Activated T-cell treated with anti-CD3 and anti-CD28 coated beads, Interleukin-2, amount 50 U/mL, for 4 hours (primary cell): ENCODE measurements at regions not wholly inside any gene's neighbourhood (a gene's known extent, or its start where the extent isn't known, plus 50 kb on each side); places are given as distances from the start of the nearest gene placed in this dataset.

Experiments
- ATAC-seq, 2 donors: fragments of 200-7000 bp; cut with Tn5 transposase; one replicate each; pipeline ENCODE4 v1.10.0; 2021
- DNase-seq: peaks from one replicate; pipeline ENCODE4 v3.0.0-alpha.2; 2020
- H3K27me3 Mint-ChIP-seq: one replicate; pipeline ENCODE4 v1.8.0; 2021; ENCODE audit warnings: low read depth, mixed read lengths
- H3K36me3 Mint-ChIP-seq: one replicate; pipeline ENCODE4 v1.8.0; 2022; ENCODE audit warnings: mixed read lengths; ENCODE audit not compliant: insufficient read depth
- H3K4me1 Mint-ChIP-seq: one replicate; pipeline ENCODE4 v1.8.0; 2021; ENCODE audit warnings: low read depth, mixed read lengths
- H3K4me3 Mint-ChIP-seq: one replicate; pipeline ENCODE4 v1.8.0; 2021; ENCODE audit warnings: mild to moderate bottlenecking, moderate library complexity, mixed read lengths
- H3K9me3 Mint-ChIP-seq: one replicate; pipeline ENCODE4 v1.8.0; 2021; ENCODE audit warnings: mixed read lengths

DNA sequence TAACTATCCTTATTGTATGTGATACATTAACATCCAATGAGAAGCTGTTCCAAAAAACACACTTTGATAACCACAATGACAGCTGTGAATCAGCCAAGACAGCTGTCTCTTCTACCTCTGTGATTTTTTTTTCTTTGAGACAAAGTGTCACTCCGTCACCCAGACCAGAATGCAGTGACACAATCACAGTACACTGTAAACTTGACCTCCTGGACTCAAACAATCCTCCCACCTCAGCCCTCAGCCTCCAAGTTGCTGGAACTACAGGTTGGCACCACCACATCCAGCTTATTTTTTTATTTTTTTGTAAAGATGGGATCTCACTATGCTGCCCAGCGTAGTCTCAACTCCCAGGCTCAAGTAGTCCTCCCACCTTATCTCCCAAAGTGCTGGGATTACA is 73.5 kb upstream of the TMCO5A start:
- no peak for DNase-seq
- Mint-ChIP-seq H3K27me3 (no peaks in the 10 kb centered on the region), H3K4me1 (no peaks in the 10 kb centered on the region), H3K9me3 (peaks cover 12% of the 10 kb centered on the region), H3K4me3 (no peak overlapping the region), H3K36me3 (no peaks in the 10 kb centered on the region)
- no peak for ATAC-seq

DNA sequence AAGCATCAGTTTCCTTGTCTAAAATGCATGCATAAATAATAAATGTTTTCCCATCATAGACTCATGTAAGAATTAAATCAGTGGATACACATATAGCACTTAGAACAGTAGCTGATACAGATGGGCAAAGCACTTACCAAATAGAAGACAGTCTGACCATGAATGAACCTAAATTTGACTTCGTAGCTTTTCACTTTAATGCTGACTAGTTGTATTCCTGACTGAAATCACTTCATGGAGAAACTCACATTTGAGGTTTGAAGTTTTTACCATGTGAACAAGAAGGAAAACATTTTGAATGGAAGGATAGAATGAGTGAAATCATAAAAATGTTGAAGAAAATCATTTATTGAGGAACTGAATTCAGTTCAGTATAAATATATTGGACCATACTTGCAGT is 68.8 kb upstream of the TMCO5A start:
- no peak for ATAC-seq
- DNase-seq = no peak
- H3K9me3 Mint-ChIP-seq = peaks cover 12% of the 10 kb centered on the region
- no peaks in the 10 kb centered on the region for H3K4me1 Mint-ChIP-seq
- no peak overlapping the region for H3K4me3 Mint-ChIP-seq
- no peaks in the 10 kb centered on the region for H3K27me3 Mint-ChIP-seq
- H3K36me3 Mint-ChIP-seq = no peaks in the 10 kb centered on the region

- no peak for DNase-seq
- Mint-ChIP-seq H3K9me3 (no peaks in the 10 kb centered on the region), H3K27me3 (peaks cover 1% of the 10 kb centered on the region), H3K4me1 (no peaks in the 10 kb centered on the region), H3K4me3 (no peak overlapping the region), H3K36me3 (no peaks in the 10 kb centered on the region)
- no peak for ATAC-seq
Measured at GRCh38 chr15:37870711-37871110, 63.7 kb upstream of the TMCO5A start.

GRCh38 chr15:37872661-37873060 is 61.8 kb upstream of the TMCO5A start:
- Mint-ChIP-seq H3K4me3 (no peak overlapping the region), H3K4me1 (no peaks in the 10 kb centered on the region)

DNA sequence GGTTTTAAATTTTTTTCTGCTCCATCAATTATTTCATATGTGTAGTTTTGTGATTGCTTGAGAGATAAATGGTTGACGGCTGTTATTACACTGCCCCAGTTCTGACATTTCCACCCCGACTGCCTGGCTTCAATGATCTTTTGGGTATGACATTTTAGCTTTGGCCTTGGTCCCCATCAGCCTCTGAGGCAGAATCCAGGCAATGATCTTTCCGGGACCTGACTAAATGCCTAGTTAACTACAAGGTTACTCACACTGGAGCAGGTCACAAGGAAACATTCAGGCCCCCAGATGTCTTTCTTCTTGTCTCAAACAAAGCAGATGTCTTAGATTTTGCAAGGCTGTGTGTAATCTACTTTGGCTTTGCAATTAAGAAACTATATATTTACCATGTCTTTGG is 61.1 kb upstream of the TMCO5A start:
- Mint-ChIP-seq H3K4me1 (no peaks in the 10 kb centered on the region), H3K27me3 (peaks cover 1% of the 10 kb centered on the region), H3K4me3 (no peak overlapping the region), H3K36me3 (no peaks in the 10 kb centered on the region), H3K9me3 (no peaks in the 10 kb centered on the region)
- DNase-seq (no peak), ATAC-seq (no peak)

More at GRCh38 chr15:37872661-37873060, 61.8 kb upstream of the TMCO5A start:
- ATAC-seq (no peak), DNase-seq (no peak)
- Mint-ChIP-seq H3K36me3 (no peaks in the 10 kb centered on the region), H3K27me3 (peaks cover 1% of the 10 kb centered on the region), H3K9me3 (no peaks in the 10 kb centered on the region)

DNA sequence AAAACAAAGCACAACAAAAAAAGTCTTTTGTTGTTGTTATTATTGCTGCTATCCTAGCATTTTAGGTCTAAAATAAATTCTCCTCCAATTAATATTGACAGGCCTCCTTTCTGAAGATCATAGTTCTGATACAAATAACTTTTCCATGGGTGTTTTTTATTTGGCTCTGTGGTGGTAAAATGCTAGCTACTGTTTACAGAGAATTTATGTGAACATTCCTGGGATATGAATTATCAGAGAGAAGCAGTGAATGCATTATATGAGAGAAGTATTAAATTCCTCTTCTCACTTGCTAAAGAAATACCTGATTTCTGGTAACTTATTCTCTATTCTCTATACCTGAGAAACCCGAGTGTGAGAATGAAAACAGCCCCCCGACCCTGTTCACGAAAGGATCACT is 57.5 kb upstream of the TMCO5A start:
- no peak for DNase-seq
- H3K9me3 Mint-ChIP-seq = no peaks in the 10 kb centered on the region
- ATAC-seq = no peak
- no peaks in the 10 kb centered on the region for H3K36me3 Mint-ChIP-seq
- no peaks in the 10 kb centered on the region for H3K27me3 Mint-ChIP-seq
- H3K4me1 Mint-ChIP-seq = no peaks in the 10 kb centered on the region
- no peak overlapping the region for H3K4me3 Mint-ChIP-seq

GRCh38 chr15:37877851-37878741 is 56.3 kb upstream of the TMCO5A start:
- Mint-ChIP-seq H3K36me3 (no peaks in the 10 kb centered on the region), H3K9me3 (no peaks in the 10 kb centered on the region), H3K4me1 (no peaks in the 10 kb centered on the region), H3K4me3 (no peak overlapping the region), H3K27me3 (no peaks in the 10 kb centered on the region)
- ATAC-seq (no peak), DNase-seq (no peak)

- ATAC-seq (no peak), DNase-seq (no peak)
Measured at GRCh38 chr15:37880009-37880834, 54.2 kb upstream of the TMCO5A start.

GRCh38 chr15:37880835-37881153 is 53.6 kb upstream of the TMCO5A start:
- H3K27me3 Mint-ChIP-seq = peaks cover 3% of the 10 kb centered on the region
- H3K36me3 Mint-ChIP-seq = no peaks in the 10 kb centered on the region
- H3K9me3 Mint-ChIP-seq = no peaks in the 10 kb centered on the region

More at GRCh38 chr15:37880009-37880834, 54.2 kb upstream of the TMCO5A start:
- H3K4me1 Mint-ChIP-seq = no peaks in the 10 kb centered on the region
- no peaks in the 10 kb centered on the region for H3K9me3 Mint-ChIP-seq
- no peak overlapping the region for H3K4me3 Mint-ChIP-seq
- H3K27me3 Mint-ChIP-seq = peaks cover 3% of the 10 kb centered on the region
- no peaks in the 10 kb centered on the region for H3K36me3 Mint-ChIP-seq

DNA sequence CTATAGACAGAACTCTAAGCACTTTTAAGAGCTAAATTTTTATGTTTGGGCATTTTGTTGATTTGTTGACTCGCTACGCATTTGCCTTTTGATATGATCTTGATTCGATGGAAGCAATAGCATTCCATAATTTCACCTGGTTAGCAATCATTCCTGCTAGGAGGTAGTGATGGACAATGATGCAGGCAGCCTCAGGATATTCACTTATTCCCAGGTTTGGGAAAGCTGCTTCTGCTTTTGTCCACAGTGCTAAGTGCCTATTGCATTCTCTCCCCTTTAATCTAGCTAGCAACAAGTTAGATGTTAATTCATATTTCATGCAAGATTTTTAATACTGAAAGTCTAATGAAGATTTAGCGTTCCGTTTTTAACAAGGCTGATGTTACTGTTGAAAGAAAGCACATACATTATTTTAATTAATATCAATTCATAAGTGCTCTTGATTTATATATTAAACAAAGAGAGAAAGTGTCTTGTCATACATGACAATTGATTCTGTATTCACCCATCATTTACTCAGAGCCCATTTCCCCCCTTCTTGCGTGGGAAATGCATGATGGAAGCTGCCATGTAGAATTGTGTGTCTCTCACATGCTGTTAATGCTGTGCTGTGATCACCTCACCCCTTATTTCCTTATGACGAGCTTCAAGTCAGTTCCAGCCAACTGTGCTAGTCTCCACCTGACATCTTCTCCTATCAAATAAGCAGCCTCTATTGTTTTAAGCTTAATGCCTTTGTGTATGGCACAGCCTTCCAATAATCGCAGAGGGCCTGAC is 53.0 kb upstream of the TMCO5A start:
- no peaks in the 10 kb centered on the region for H3K4me1 Mint-ChIP-seq
- ATAC-seq = no peak
- H3K27me3 Mint-ChIP-seq = peaks cover 7% of the 10 kb centered on the region
- no peak for DNase-seq
- no peak overlapping the region for H3K4me3 Mint-ChIP-seq
- no peaks in the 10 kb centered on the region for H3K36me3 Mint-ChIP-seq
- no peaks in the 10 kb centered on the region for H3K9me3 Mint-ChIP-seq

More at GRCh38 chr15:37880835-37881153, 53.6 kb upstream of the TMCO5A start:
- Mint-ChIP-seq H3K4me3 (no peak overlapping the region), H3K4me1 (no peaks in the 10 kb centered on the region)
- DNase-seq (no peak), ATAC-seq (no peak)

DNA sequence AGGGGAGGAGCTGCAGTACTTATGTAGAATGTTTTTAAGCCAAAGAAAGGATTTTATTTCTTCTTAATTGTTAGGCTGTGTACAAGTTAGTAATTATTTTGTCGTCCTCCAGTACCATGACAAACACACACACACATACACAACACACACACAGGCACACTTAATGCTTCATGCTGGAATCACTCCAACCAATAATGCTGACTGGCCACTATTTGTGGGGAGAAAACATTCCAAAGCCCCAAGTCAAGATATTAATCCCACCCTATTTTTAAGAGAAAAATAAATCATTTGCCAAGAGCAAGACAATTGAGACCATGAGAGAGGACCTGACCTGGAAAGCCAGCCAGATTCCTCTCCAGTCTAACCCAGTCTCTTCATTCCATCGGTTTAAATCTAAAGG is 51.8 kb upstream of the TMCO5A start:
- H3K36me3 Mint-ChIP-seq = no peaks in the 10 kb centered on the region
- H3K4me3 Mint-ChIP-seq = no peak overlapping the region
- DNase-seq = no peak
- H3K27me3 Mint-ChIP-seq = peaks cover 10% of the 10 kb centered on the region
- H3K9me3 Mint-ChIP-seq = no peaks in the 10 kb centered on the region
- no peak for ATAC-seq
- H3K4me1 Mint-ChIP-seq = no peaks in the 10 kb centered on the region
